ENCODE measurements at regions not wholly inside any gene's neighbourhood (a gene's known extent, or its start where the extent isn't known, plus 50 kb on each side); places are given as distances from the start of the nearest gene placed in this dataset.

DNA sequence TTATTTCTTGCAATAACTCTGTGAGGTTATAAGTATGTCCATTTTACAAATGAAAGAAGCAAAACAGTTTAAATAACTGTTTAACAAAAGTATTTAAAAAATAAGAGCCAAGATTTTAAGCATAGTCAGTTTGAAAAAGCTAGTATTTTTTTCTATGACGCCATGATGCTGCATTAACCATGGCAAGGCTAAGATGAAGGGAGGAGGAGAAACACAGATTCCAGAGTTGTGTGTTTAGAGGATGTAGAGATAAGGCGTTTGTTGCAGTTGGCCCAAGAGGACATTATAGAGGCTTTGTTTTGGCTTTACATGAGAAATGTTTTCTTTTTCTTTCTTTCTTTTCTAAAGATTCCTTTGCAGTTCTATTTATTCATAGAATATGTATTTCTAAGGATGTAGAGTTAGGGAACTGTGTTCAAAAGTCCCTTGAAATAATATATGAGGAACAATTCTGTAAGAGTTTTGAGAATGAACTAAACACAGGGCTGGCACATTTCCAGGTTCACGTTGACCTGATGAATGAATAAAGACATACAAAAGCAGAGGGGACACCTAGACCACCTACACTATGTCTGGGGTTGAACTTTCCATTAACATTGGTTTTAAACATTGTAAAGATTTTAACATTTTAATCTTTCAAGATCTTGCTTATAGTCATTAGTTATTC, 244.2 kb downstream of the KCNS3 start:
- TF ChIP-seq, protein P1, sequence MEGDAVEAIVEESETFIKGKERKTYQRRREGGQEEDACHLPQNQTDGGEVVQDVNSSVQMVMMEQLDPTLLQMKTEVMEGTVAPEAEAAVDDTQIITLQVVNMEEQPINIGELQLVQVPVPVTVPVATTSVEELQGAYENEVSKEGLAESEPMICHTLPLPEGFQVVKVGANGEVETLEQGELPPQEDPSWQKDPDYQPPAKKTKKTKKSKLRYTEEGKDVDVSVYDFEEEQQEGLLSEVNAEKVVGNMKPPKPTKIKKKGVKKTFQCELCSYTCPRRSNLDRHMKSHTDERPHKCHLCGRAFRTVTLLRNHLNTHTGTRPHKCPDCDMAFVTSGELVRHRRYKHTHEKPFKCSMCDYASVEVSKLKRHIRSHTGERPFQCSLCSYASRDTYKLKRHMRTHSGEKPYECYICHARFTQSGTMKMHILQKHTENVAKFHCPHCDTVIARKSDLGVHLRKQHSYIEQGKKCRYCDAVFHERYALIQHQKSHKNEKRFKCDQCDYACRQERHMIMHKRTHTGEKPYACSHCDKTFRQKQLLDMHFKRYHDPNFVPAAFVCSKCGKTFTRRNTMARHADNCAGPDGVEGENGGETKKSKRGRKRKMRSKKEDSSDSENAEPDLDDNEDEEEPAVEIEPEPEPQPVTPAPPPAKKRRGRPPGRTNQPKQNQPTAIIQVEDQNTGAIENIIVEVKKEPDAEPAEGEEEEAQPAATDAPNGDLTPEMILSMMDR (IDR thresholded peaks at IDR 0.05), result no peak
- TF ChIP-seq POLR2A (IDR thresholded peaks at IDR 0.05), result no peak
